ENCODE measurements at regions not wholly inside any gene's neighbourhood (a gene's known extent, or its start where the extent isn't known, plus 50 kb on each side); places are given as distances from the start of the nearest gene placed in this dataset.

DNA sequence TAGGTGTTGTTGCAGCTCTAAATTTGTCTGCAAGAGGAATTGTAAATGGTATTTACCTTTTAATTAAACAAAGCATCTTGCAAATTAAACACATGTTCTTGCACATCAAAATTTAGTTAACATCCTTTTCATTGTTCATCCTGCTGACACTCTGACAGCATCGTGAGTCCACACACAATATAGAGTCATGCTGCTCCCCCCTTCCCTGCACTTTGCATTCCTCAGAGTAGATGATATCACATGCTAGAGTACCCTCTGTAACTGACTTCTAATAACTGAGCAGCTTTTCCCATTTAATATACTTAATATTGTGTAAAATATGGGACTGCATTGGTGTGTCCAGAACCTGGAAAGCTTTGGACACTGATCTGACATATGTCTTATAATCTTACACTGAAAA, 138.8 kb upstream of the DPYD start:
- Histone ChIP-seq H3K36me3 (ENCODE audit: insufficient read depth, low read length) (no peaks in the 10 kb centered on the region), H3K4me2 (ENCODE audit: low read length) (no peak overlapping the region), H3K9me3 (replicated peaks; ENCODE audit: low read length) (no peaks in the 10 kb centered on the region), H3K27me3 (ENCODE audit: control insufficient read depth, insufficient read depth, low read length) (no peaks in the 10 kb centered on the region), H3K9ac (ENCODE audit: low read depth, low read length) (no peak overlapping the region), H3K4me1 (ENCODE audit: control insufficient read depth, insufficient read depth, low read length) (peaks cover 1% of the 10 kb centered on the region), H3K4me3 (ENCODE audit: low read length) (no peak overlapping the region)

DNA sequence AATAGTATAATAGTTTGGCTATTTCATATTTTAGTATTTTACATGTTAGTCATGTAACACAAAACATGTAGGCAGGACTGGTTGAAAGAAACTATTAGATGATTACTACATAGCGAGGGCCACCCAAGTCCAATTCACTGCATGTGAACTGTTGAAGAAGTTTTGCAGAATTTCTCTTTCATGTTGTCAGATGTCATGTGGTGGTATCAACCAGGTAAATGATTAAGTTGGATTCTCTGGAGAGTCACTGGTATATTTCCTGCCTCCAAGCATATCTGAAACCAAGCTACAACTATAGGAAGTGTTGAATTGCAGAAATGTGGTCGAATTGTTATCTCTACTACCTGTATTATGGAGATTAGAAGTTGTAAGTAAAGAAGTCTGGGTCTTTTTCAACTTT, 137.8 kb upstream of the DPYD start:
- Histone ChIP-seq H3K9ac (ENCODE audit: low read depth, low read length) (no peak overlapping the region), H3K4me2 (ENCODE audit: low read length) (no peak overlapping the region)

GRCh38 chr1:98057236-98057910, 136.5 kb upstream of the DPYD start:
- no peaks in the 10 kb centered on the region for H3K36me3 ChIP-seq (ENCODE audit: insufficient read depth, low read length)
- H3K4me2 ChIP-seq (ENCODE audit: low read length): no peak overlapping the region
- H3K9me3 ChIP-seq (replicated peaks; ENCODE audit: low read length): no peaks in the 10 kb centered on the region
- no peak overlapping the region for H3K9ac ChIP-seq (ENCODE audit: low read depth, low read length)
- peaks cover 18% of the 10 kb centered on the region for H3K4me1 ChIP-seq (ENCODE audit: control insufficient read depth, insufficient read depth, low read length)
- no peaks in the 10 kb centered on the region for H3K27me3 ChIP-seq (ENCODE audit: control insufficient read depth, insufficient read depth, low read length)
- H3K4me3 ChIP-seq (ENCODE audit: low read length): no peak overlapping the region

More for the DNA sequence above, 137.8 kb upstream of the DPYD start:
- Histone ChIP-seq H3K9me3 (replicated peaks; ENCODE audit: low read length) (no peaks in the 10 kb centered on the region), H3K4me1 (ENCODE audit: control insufficient read depth, insufficient read depth, low read length) (peaks cover 7% of the 10 kb centered on the region), H3K4me3 (ENCODE audit: low read length) (no peak overlapping the region), H3K27me3 (ENCODE audit: control insufficient read depth, insufficient read depth, low read length) (no peaks in the 10 kb centered on the region), H3K36me3 (ENCODE audit: insufficient read depth, low read length) (no peaks in the 10 kb centered on the region)

GRCh38 chr1:98056781-98057180, 135.9 kb upstream of the DPYD start:
- Histone ChIP-seq H3K9me3 (replicated peaks; ENCODE audit: low read length) (no peaks in the 10 kb centered on the region), H3K4me3 (ENCODE audit: low read length) (no peak overlapping the region), H3K4me1 (ENCODE audit: control insufficient read depth, insufficient read depth, low read length) (peaks cover 18% of the 10 kb centered on the region), H3K9ac (ENCODE audit: low read depth, low read length) (no peak overlapping the region), H3K27me3 (ENCODE audit: control insufficient read depth, insufficient read depth, low read length) (no peaks in the 10 kb centered on the region), H3K4me2 (ENCODE audit: low read length) (no peak overlapping the region), H3K36me3 (ENCODE audit: insufficient read depth, low read length) (no peaks in the 10 kb centered on the region)

DNA sequence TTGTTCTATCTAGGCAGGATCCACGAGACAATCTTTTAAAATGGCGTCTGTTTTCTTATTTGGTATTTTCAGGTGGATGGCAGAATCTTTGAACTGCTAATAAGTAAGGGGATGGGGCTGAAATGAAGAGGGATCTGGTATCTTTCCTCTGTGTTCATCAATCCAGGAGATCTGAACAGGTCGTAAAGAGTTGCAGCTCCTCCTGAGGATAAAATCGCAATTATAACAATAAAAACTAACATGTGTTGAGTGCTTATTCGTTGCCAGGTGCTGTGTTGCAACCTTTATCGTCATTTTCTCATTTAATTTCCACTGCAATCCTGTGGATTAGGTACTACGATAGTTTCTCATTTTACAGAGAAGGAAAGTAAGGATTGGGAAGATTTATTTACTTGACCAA, 134.6 kb upstream of the DPYD start:
- H3K9ac ChIP-seq (ENCODE audit: low read depth, low read length): no peak overlapping the region
- H3K36me3 ChIP-seq (ENCODE audit: insufficient read depth, low read length): no peaks in the 10 kb centered on the region
- H3K4me3 ChIP-seq (ENCODE audit: low read length): no peak overlapping the region
- no peak overlapping the region for H3K4me2 ChIP-seq (ENCODE audit: low read length)
- H3K9me3 ChIP-seq (replicated peaks; ENCODE audit: low read length): no peaks in the 10 kb centered on the region
- H3K4me1 ChIP-seq (ENCODE audit: control insufficient read depth, insufficient read depth, low read length): peaks cover 18% of the 10 kb centered on the region
- H3K27me3 ChIP-seq (ENCODE audit: control insufficient read depth, insufficient read depth, low read length): no peaks in the 10 kb centered on the region

GRCh38 chr1:98054786-98055185, 134.0 kb upstream of the DPYD start:
- no peak overlapping the region for H3K9ac ChIP-seq (ENCODE audit: low read depth, low read length)

DNA sequence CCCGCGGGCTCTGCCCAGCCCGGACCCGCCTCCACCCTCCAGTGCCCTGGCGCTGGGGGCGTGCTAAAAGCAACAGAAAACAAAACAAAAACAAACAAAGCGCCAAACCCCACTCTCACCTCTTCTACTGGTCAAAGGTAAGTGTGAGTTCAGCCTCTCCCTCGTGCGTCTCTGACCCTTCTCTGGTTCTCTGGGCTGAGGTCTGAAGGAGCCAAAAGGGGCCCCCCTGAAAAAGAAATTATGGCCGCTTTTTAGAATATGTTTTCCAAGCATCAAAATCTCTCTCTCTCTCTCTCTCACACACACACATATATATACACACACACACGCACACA, 133.5 kb upstream of the DPYD start:
- H3K9me3 ChIP-seq (replicated peaks; ENCODE audit: low read length): no peaks in the 10 kb centered on the region
- no peaks in the 10 kb centered on the region for H3K36me3 ChIP-seq (ENCODE audit: insufficient read depth, low read length)
- H3K27me3 ChIP-seq (ENCODE audit: control insufficient read depth, insufficient read depth, low read length): peaks cover 4% of the 10 kb centered on the region
- peaks cover 21% of the 10 kb centered on the region for H3K4me1 ChIP-seq (ENCODE audit: control insufficient read depth, insufficient read depth, low read length)
- H3K4me3 ChIP-seq (ENCODE audit: low read length): peak overlapping the region; percentile 74
- H3K4me2 ChIP-seq (ENCODE audit: low read length): peak overlapping the region; percentile 93
- H3K9ac ChIP-seq (ENCODE audit: low read depth, low read length): peak overlapping the region; percentile 50

More at GRCh38 chr1:98054786-98055185, 134.0 kb upstream of the DPYD start:
- Histone ChIP-seq H3K36me3 (ENCODE audit: insufficient read depth, low read length) (no peaks in the 10 kb centered on the region), H3K4me1 (ENCODE audit: control insufficient read depth, insufficient read depth, low read length) (peaks cover 18% of the 10 kb centered on the region), H3K9me3 (replicated peaks; ENCODE audit: low read length) (no peaks in the 10 kb centered on the region), H3K4me3 (ENCODE audit: low read length) (peak overlapping the region; percentile 74), H3K4me2 (ENCODE audit: low read length) (peak overlapping the region; percentile 93), H3K27me3 (ENCODE audit: control insufficient read depth, insufficient read depth, low read length) (no peaks in the 10 kb centered on the region)

DNA sequence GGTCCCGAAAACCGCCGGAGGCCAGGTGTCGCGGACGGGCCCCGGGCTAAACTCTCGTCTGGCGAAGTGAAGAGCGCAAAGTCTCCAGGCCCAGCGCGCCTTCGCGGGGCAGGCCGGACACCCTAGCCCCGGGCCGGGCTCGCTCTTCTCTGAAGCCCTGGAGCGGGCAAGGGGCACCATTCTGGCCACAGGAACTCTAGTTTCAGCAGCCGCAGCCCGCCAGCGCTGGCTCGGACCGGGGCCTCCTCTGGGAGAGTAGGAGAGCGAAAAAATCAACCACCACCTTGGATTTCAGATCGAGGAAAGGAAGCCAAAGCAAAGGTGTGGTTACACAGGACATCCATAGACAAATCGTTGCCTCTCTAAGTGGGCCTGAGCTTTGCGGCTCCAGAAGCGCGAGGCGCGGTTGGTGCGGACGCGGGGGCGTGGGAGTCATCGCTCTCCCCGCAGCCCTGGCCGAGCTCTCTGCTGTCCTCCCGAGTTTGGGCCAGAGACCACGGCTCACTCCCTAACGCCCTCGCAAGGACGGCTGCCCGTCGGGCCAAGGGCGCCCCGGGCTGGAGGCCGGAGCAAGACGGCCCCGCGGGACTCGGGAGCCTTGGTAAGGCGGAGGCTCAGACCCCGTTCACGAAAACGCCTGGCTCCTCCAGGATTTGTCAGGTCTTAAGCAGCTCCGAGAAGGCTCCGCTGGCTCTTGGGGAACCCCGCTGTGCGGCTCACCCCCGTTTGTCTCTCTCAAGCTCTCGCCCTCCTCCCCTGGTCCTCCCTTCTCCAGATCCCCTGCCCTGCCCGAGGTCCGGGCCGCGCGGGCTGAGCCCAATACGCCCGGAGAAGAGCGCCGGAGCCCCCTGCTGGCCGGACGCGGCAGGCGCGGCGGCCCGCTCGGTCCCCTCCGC, 132.9 kb upstream of the DPYD start:
- H3K4me3 ChIP-seq (ENCODE audit: low read length): peak overlapping the region; percentile 74
- H3K4me2 ChIP-seq (ENCODE audit: low read length): peak overlapping the region; percentile 93
- H3K9me3 ChIP-seq (replicated peaks; ENCODE audit: low read length): no peaks in the 10 kb centered on the region
- peaks cover 6% of the 10 kb centered on the region for H3K27me3 ChIP-seq (ENCODE audit: control insufficient read depth, insufficient read depth, low read length)
- H3K36me3 ChIP-seq (ENCODE audit: insufficient read depth, low read length): no peaks in the 10 kb centered on the region
- H3K4me1 ChIP-seq (ENCODE audit: control insufficient read depth, insufficient read depth, low read length): peaks cover 27% of the 10 kb centered on the region
- peak overlapping the region; percentile 80 for H3K9ac ChIP-seq (ENCODE audit: low read depth, low read length)

DNA sequence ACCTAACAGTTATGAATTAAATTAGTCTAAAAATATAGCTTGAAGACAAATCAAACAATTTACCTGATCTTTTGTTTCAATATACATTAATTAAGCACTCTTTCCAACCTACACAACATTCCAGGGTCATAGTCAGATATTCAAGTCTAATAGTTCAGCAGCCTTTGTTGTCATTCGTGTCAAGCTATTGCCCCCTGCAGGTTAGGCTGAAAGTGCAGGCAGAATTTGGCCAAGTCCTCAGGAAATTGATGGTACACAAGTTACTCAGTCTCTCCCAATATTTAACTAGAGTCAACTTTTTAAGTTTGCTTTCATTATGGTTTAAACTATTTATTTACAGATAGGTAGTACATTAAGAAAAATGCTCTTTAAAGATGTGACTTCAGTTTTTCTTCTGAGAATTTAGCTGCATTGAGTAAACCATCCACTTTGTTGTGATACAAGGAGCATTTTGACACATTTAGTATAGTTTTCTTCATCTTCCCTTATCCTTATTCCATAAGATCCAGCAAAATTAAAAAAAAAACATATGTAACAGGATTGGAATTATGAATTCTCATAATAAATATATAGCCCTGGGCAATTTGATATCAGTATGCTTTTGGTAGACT, 130.3 kb upstream of the DPYD start:
- Histone ChIP-seq H3K4me2 (ENCODE audit: low read length) (no peak overlapping the region), H3K36me3 (ENCODE audit: insufficient read depth, low read length) (no peaks in the 10 kb centered on the region), H3K27me3 (ENCODE audit: control insufficient read depth, insufficient read depth, low read length) (peaks cover 6% of the 10 kb centered on the region), H3K9me3 (replicated peaks; ENCODE audit: low read length) (no peaks in the 10 kb centered on the region), H3K4me1 (ENCODE audit: control insufficient read depth, insufficient read depth, low read length) (peaks cover 31% of the 10 kb centered on the region), H3K9ac (ENCODE audit: low read depth, low read length) (no peak overlapping the region), H3K4me3 (ENCODE audit: low read length) (no peak overlapping the region)

DNA sequence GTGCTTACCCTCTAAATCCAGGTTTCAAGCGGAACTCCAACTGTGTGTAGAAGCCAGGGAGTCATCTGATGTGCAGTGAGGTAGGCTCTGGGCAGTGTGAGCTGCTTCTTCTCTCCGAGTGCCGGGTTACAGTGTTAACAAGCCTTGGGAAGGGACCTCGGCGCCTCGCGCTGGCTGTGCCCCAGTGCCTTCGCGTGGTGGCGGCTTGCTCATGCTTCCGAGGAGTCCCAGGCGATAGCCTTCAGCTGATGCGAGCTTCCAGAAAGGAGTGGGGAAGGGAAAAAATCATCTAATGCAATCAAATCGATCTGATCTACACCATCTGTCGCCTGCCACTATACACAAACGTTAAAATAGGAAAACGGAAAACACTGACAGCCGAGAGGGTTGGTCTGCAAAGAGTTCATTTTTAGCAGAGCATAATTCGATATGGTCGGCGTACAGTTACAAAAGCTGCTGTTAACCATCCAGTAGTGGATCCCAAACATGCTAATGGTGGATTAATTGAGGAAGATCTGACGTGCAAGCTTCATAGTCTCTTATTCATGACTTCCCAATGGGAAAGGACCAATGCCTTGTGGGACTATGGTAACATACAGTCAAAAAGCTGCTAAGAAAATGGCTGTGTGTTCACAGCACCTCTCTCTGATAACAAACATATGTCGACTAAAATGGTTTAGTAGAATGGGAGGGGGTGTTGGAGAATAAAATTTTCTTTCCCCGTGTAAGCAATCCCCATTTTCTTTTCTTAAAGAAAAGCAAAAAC, 128.7 kb upstream of the DPYD start:
- Histone ChIP-seq H3K4me1 (ENCODE audit: control insufficient read depth, insufficient read depth, low read length) (peaks cover 34% of the 10 kb centered on the region), H3K4me3 (ENCODE audit: low read length) (peak overlapping the region; percentile 63), H3K4me2 (ENCODE audit: low read length) (peak overlapping the region; percentile 85), H3K27me3 (ENCODE audit: control insufficient read depth, insufficient read depth, low read length) (peaks cover 6% of the 10 kb centered on the region), H3K9ac (ENCODE audit: low read depth, low read length) (no peak overlapping the region), H3K9me3 (replicated peaks; ENCODE audit: low read length) (no peaks in the 10 kb centered on the region), H3K36me3 (ENCODE audit: insufficient read depth, low read length) (no peaks in the 10 kb centered on the region)

- Histone ChIP-seq H3K9ac (ENCODE audit: low read depth, low read length) (peak overlapping the region; percentile 4), H3K4me2 (ENCODE audit: low read length) (peak overlapping the region; percentile 85), H3K4me3 (ENCODE audit: low read length) (peak overlapping the region; percentile 63), H3K36me3 (ENCODE audit: insufficient read depth, low read length) (peaks cover 4% of the 10 kb centered on the region), H3K4me1 (ENCODE audit: control insufficient read depth, insufficient read depth, low read length) (peaks cover 37% of the 10 kb centered on the region), H3K9me3 (replicated peaks; ENCODE audit: low read length) (no peaks in the 10 kb centered on the region), H3K27me3 (ENCODE audit: control insufficient read depth, insufficient read depth, low read length) (peaks cover 6% of the 10 kb centered on the region)
Measured at GRCh38 chr1:98048751-98049325, 128.0 kb upstream of the DPYD start.
